Sigmoid colon (tissue), 4 donors: ENCODE measurements at regions not wholly inside any gene's neighbourhood (a gene's known extent, or its start where the extent isn't known, plus 50 kb on each side); places are given as distances from the start of the nearest gene placed in this dataset.

Source experiments
- CTCF ChIP-seq, 4 experiments: fragments of 450-650 bp in 3 of 4; fragments of 200-600 bp in 1 of 4; IDR thresholded peaks; one replicate each; pipeline ENCODE4 v1.5.1; 2016 to 2019; ENCODE audit warnings: antibody characterized with exemption in 4 of 4, mild to moderate bottlenecking in 3 of 4, moderate library complexity in 2 of 4
- EP300 ChIP-seq, 4 donors: sonication (generic); formaldehyde crosslinking; IDR thresholded peaks; one replicate each; pipeline ENCODE4 v1.6.1; 2017; ENCODE audit warnings: antibody characterized with exemption in 4 of 4
- POLR2A ChIP-seq, 2 donors: fragments of 450-650 bp; IDR thresholded peaks; one replicate each; pipeline ENCODE4 v1.6.1; 2016; ENCODE audit warnings: antibody characterized with exemption in 2 of 2, mild to moderate bottlenecking in 2 of 2, moderate library complexity in 2 of 2

GRCh38 chr2:72003124-72003523, 144.5 kb downstream of the CYP26B1 start:
- TF ChIP-seq POLR2A (IDR thresholded peaks at IDR 0.05) (no peak), CTCF (IDR thresholded peaks at IDR 0.05) (no peak), EP300 (IDR thresholded peaks at IDR 0.05) (no peak)
